GM23338 (cell line): ENCODE measurements at regions not wholly inside any gene's neighbourhood (a gene's known extent, or its start where the extent isn't known, plus 50 kb on each side); places are given as distances from the start of the nearest gene placed in this dataset.

Experiments used
- CREB1 ChIP-seq: fragments of 250-450 bp; sonication (Bioruptor Pico); IDR thresholded peaks from 2 replicates; pipeline ENCODE4 v1.5.0; 2020; ENCODE audit warnings: low read depth, mild to moderate bottlenecking, moderate library complexity
- EZH2 ChIP-seq: fragments of 200-600 bp; sonication (generic); IDR thresholded peaks from one replicate; pipeline ENCODE4 v1.8.0; 2017; ENCODE audit warnings: antibody characterized with exemption, mild to moderate bottlenecking, low read depth; ENCODE audit not compliant: unreplicated experiment
- EZH2phosphoT487 ChIP-seq: fragments of 200-600 bp; sonication (generic); IDR thresholded peaks from one replicate; pipeline ENCODE4 v1.8.1; 2018; ENCODE audit warnings: antibody characterized with exemption; ENCODE audit not compliant: unreplicated experiment
- JUNB ChIP-seq: IDR thresholded peaks from one replicate; pipeline ENCODE4 v1.6.1; 2016; ENCODE audit warnings: antibody characterized with exemption; ENCODE audit not compliant: unreplicated experiment
- NANOG ChIP-seq: IDR thresholded peaks from 2 replicates; pipeline ENCODE4 v1.6.1; 2016; ENCODE audit warnings: antibody characterized with exemption, borderline replicate concordance
- POLR2AphosphoS5 ChIP-seq: IDR thresholded peaks from 2 replicates; pipeline ENCODE4 v1.6.1; 2016; ENCODE audit warnings: antibody characterized with exemption, low read depth
- REST ChIP-seq: IDR thresholded peaks from one replicate; pipeline ENCODE4 v1.6.1; 2018; ENCODE audit warnings: antibody characterized with exemption; ENCODE audit not compliant: unreplicated experiment
- ZNF114 ChIP-seq: fragments of 250-450 bp; sonication (Bioruptor Pico); IDR thresholded peaks from 2 replicates; pipeline ENCODE4 v1.5.0; 2020; ENCODE audit warnings: mild to moderate bottlenecking, moderate library complexity
- ZNF331 ChIP-seq: fragments of 250-450 bp; sonication (Bioruptor Pico); IDR thresholded peaks from 2 replicates; pipeline ENCODE4 v1.5.0; 2020; ENCODE audit warnings: low read depth, mild to moderate bottlenecking, moderate library complexity
- TF ChIP-seq, protein P1 (sequence below), 2 experiments: fragments of 200-600 bp in 1 of 2; sonication (generic) in 1 of 2; conservative IDR thresholded peaks; 2 replicates each; pipeline versions ENCODE4 v1.5.1 to v1.6.1; 2016 to 2017; ENCODE audit warnings: antibody characterized with exemption in 2 of 2, low read depth in 2 of 2, mild to moderate bottlenecking in 2 of 2, moderate library complexity in 1 of 2
- TF ChIP-seq, protein P2 (sequence below): fragments of 250-450 bp; sonication (Bioruptor Pico); IDR thresholded peaks from 2 replicates; pipeline ENCODE4 v1.5.0; 2020; ENCODE audit warnings: mild to moderate bottlenecking, moderate library complexity

- TF ChIP-seq, protein P1, sequence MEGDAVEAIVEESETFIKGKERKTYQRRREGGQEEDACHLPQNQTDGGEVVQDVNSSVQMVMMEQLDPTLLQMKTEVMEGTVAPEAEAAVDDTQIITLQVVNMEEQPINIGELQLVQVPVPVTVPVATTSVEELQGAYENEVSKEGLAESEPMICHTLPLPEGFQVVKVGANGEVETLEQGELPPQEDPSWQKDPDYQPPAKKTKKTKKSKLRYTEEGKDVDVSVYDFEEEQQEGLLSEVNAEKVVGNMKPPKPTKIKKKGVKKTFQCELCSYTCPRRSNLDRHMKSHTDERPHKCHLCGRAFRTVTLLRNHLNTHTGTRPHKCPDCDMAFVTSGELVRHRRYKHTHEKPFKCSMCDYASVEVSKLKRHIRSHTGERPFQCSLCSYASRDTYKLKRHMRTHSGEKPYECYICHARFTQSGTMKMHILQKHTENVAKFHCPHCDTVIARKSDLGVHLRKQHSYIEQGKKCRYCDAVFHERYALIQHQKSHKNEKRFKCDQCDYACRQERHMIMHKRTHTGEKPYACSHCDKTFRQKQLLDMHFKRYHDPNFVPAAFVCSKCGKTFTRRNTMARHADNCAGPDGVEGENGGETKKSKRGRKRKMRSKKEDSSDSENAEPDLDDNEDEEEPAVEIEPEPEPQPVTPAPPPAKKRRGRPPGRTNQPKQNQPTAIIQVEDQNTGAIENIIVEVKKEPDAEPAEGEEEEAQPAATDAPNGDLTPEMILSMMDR (conservative IDR thresholded peaks at IDR 0.05; ENCODE audit: low read depth in 2 of 2), result no peak
- TF ChIP-seq EZH2, result no peak
- no peak for TF ChIP-seq POLR2AphosphoS5
- no peak for TF ChIP-seq JUNB
- no peak for TF ChIP-seq ZNF114 (CRISPR knock-in tag)
- TF ChIP-seq CREB1 (CRISPR knock-in tag), result no peak
- no peak for TF ChIP-seq REST
- TF ChIP-seq EZH2phosphoT487, result no peak
- no peak for TF ChIP-seq ZNF331 (CRISPR knock-in tag)
- TF ChIP-seq NANOG, result no peak
- TF ChIP-seq, protein P2, sequence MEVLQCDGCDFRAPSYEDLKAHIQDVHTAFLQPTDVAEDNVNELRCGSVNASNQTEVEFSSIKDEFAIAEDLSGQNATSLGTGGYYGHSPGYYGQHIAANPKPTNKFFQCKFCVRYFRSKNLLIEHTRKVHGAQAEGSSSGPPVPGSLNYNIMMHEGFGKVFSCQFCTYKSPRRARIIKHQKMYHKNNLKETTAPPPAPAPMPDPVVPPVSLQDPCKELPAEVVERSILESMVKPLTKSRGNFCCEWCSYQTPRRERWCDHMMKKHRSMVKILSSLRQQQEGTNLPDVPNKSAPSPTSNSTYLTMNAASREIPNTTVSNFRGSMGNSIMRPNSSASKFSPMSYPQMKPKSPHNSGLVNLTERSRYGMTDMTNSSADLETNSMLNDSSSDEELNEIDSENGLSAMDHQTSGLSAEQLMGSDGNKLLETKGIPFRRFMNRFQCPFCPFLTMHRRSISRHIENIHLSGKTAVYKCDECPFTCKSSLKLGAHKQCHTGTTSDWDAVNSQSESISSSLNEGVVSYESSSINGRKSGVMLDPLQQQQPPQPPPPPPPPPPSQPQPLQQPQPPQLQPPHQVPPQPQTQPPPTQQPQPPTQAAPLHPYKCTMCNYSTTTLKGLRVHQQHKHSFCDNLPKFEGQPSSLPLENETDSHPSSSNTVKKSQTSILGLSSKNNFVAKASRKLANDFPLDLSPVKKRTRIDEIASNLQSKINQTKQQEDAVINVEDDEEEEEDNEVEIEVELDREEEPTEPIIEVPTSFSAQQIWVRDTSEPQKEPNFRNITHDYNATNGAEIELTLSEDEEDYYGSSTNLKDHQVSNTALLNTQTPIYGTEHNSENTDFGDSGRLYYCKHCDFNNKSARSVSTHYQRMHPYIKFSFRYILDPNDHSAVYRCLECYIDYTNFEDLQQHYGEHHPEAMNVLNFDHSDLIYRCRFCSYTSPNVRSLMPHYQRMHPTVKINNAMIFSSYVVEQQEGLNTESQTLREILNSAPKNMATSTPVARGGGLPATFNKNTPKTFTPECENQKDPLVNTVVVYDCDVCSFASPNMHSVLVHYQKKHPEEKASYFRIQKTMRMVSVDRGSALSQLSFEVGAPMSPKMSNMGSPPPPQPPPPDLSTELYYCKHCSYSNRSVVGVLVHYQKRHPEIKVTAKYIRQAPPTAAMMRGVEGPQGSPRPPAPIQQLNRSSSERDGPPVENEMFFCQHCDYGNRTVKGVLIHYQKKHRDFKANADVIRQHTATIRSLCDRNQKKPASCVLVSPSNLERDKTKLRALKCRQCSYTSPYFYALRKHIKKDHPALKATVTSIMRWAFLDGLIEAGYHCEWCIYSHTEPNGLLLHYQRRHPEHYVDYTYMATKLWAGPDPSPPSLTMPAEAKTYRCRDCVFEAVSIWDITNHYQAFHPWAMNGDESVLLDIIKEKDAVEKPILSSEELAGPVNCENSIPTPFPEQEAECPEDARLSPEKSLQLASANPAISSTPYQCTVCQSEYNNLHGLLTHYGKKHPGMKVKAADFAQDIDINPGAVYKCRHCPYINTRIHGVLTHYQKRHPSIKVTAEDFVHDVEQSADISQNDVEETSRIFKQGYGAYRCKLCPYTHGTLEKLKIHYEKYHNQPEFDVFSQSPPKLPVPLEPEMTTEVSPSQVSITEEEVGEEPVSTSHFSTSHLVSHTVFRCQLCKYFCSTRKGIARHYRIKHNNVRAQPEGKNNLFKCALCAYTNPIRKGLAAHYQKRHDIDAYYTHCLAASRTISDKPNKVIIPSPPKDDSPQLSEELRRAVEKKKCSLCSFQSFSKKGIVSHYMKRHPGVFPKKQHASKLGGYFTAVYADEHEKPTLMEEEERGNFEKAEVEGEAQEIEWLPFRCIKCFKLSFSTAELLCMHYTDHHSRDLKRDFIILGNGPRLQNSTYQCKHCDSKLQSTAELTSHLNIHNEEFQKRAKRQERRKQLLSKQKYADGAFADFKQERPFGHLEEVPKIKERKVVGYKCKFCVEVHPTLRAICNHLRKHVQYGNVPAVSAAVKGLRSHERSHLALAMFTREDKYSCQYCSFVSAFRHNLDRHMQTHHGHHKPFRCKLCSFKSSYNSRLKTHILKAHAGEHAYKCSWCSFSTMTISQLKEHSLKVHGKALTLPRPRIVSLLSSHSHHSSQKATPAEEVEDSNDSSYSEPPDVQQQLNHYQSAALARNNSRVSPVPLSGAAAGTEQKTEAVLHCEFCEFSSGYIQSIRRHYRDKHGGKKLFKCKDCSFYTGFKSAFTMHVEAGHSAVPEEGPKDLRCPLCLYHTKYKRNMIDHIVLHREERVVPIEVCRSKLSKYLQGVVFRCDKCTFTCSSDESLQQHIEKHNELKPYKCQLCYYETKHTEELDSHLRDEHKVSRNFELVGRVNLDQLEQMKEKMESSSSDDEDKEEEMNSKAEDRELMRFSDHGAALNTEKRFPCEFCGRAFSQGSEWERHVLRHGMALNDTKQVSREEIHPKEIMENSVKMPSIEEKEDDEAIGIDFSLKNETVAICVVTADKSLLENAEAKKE (CRISPR knock-in tag), result no peak
These were observed 62.5 kb upstream of the HRH1 start for GRCh38 chr3:11091791-11092190.
